ENCODE measurements at regions not wholly inside any gene's neighbourhood (a gene's known extent, or its start where the extent isn't known, plus 50 kb on each side); places are given as distances from the start of the nearest gene placed in this dataset.

GRCh38 chr12:91401190-91401589, 218.6 kb upstream of the DCN start:
- intact Hi-C loops (cut with DNase I): no loop called here
- no peaks in the 10 kb centered on the region for H3K27me3 ChIP-seq (replicated peaks; ENCODE audit: insufficient read depth)
- DNase-seq (ENCODE audit: low spot score): no peak
- no peaks in the 10 kb centered on the region for H3K4me1 ChIP-seq (replicated peaks)
- H3K4me3 ChIP-seq: no peak overlapping the region
- H3K27ac ChIP-seq: no peak overlapping the region
- H3K36me3 ChIP-seq: no peaks in the 10 kb centered on the region
- TF ChIP-seq CTCF (IDR thresholded peaks at IDR 0.05): no peak
- TF ChIP-seq POLR2A (IDR thresholded peaks at IDR 0.05): no peak
- peak; percentile 10 for TF ChIP-seq POLR2AphosphoS5 (IDR thresholded peaks at IDR 0.05)
- no peaks in the 10 kb centered on the region for H3K9me3 ChIP-seq

GRCh38 chr12:91400271-91400670, 217.7 kb upstream of the DCN start:
- intact Hi-C loops (cut with DNase I): no loop called here
- WGBS: 76% methylated on average over 4 of the region's 4 CpGs
- H3K4me1 ChIP-seq (replicated peaks): no peaks in the 10 kb centered on the region
- H3K36me3 ChIP-seq: no peaks in the 10 kb centered on the region
- H3K27me3 ChIP-seq (replicated peaks; ENCODE audit: insufficient read depth): no peaks in the 10 kb centered on the region
- H3K27ac ChIP-seq: no peak overlapping the region
- DNase-seq (ENCODE audit: low spot score): no peak
- TF ChIP-seq CTCF (IDR thresholded peaks at IDR 0.05) (no peak), POLR2AphosphoS5 (IDR thresholded peaks at IDR 0.05) (no peak), POLR2A (IDR thresholded peaks at IDR 0.05) (no peak)
- no peaks in the 10 kb centered on the region for H3K9me3 ChIP-seq
- no peak overlapping the region for H3K4me3 ChIP-seq

GRCh38 chr12:91397866-91398532, 215.4 kb upstream of the DCN start:
- H3K4me3 ChIP-seq: no peak overlapping the region
- TF ChIP-seq POLR2A (IDR thresholded peaks at IDR 0.05) (no peak), CTCF (IDR thresholded peaks at IDR 0.05) (no peak), POLR2AphosphoS5 (IDR thresholded peaks at IDR 0.05) (no peak)
- H3K9me3 ChIP-seq: no peaks in the 10 kb centered on the region
- WGBS: 93% methylated on average over 4 of the region's 4 CpGs
- no peaks in the 10 kb centered on the region for H3K36me3 ChIP-seq
- no peaks in the 10 kb centered on the region for H3K27me3 ChIP-seq (replicated peaks; ENCODE audit: insufficient read depth)
- intact Hi-C loops (cut with DNase I): no loop called here
- no peak for DNase-seq (ENCODE audit: low spot score)
- H3K4me1 ChIP-seq (replicated peaks): no peaks in the 10 kb centered on the region
- H3K27ac ChIP-seq: no peak overlapping the region

- DNase-seq (ENCODE audit: low spot score): no peak
- no peaks in the 10 kb centered on the region for H3K9me3 ChIP-seq
- intact Hi-C loops (cut with DNase I): no loop called here
Observed at GRCh38 chr12:91396293-91396692, 213.7 kb upstream of the DCN start.

More at GRCh38 chr12:91396293-91396692, 213.7 kb upstream of the DCN start:
- H3K27me3 ChIP-seq (replicated peaks; ENCODE audit: insufficient read depth): no peaks in the 10 kb centered on the region
- H3K36me3 ChIP-seq: no peaks in the 10 kb centered on the region
- no peak overlapping the region for H3K4me3 ChIP-seq
- TF ChIP-seq CTCF (IDR thresholded peaks at IDR 0.05) (no peak), POLR2AphosphoS5 (IDR thresholded peaks at IDR 0.05) (no peak), POLR2A (IDR thresholded peaks at IDR 0.05) (no peak)
- H3K4me1 ChIP-seq (replicated peaks): no peaks in the 10 kb centered on the region
- H3K27ac ChIP-seq: no peak overlapping the region
